ENCODE measurements at regions not wholly inside any gene's neighbourhood (a gene's known extent, or its start where the extent isn't known, plus 50 kb on each side); places are given as distances from the start of the nearest gene placed in this dataset.

- TF ChIP-seq CTCF (IDR thresholded peaks at IDR 0.05; ENCODE audit: control extremely low read depth in 1 of 3, insufficient read depth in 1 of 3, low read depth in 1 of 3, low read length in 3 of 3) (no peak), ATF3 (IDR thresholded peaks at IDR 0.05; ENCODE audit: insufficient read depth, low read depth, low read length) (no peak), USF2 (IDR thresholded peaks at IDR 0.05; ENCODE audit: low read length) (no peak)
Observed at GRCh38 chr2:37443082-37443481, 98.7 kb downstream of the QPCT start.

Data from H1 (cell line).